ENCODE measurements at regions not wholly inside any gene's neighbourhood (a gene's known extent, or its start where the extent isn't known, plus 50 kb on each side); places are given as distances from the start of the nearest gene placed in this dataset.

DNA sequence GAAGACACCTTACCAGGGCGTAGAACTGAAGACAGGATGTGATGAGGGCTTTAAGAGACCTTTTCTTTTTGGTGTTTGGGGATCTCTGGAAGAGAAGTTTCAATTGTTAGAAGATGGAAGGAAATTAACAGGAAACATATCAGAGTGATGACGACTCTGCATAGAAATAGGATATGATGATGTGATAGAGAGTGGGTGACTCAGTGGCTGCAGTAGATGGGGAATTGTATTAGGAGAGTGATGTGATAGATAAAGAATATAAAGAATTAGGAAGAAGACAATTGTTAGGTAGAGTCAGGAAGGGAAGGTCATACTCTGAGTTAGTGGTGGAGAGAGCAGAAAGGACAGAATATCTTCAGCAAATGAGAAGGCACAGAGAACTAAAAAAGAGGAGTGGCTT is 593.9 kb downstream of the NYAP2 start:
- peak; percentile 47 for DNase-seq (ENCODE audit: low spot score)

GRCh38 chr2:225989809-225990208 is 590.3 kb downstream of the NYAP2 start:
- DNase-seq (ENCODE audit: low spot score): no peak

DNA sequence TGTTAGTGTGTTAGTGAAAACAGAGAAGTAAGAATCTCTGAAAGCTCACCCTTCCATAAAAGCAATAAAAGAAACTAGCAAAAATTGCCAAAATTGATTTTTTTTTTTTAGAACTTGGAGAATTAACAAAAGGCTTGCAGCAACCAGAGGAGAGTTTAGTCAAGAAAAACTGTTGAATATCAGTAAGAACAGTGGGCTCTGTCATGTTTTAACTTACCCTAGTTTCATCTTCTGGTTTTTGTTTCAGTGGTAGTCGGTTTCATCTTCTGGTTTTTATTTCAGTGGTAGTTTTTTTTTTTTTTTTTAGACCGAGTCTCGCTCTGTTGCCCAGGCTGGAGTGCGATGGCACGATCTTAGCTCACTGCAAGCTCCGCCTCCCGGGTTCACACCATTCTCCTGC is 580.9 kb downstream of the NYAP2 start:
- DNase-seq (ENCODE audit: low spot score): no peak

DNA sequence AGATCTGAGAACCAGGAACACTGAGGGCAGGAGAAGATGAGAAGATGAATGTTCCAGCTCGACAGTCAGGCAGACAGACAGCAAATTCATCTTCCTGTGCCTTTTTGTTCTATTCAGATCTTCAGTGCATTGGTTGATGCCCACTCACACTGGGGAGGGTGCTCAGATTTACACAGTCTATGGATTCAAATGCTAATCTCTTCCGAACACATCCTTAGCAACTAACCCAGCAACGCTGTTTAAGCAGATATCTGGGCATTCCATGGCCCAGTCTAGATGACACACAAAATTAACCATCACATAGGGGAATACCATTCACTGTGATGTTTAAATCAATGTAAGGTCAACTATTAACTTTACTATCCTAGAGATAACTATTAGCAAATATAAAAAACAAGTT is 571.9 kb downstream of the NYAP2 start:
- no peak for DNase-seq (ENCODE audit: low spot score)

GRCh38 chr2:225948903-225949302 is 549.4 kb downstream of the NYAP2 start:
- no peak for DNase-seq (ENCODE audit: low spot score)

DNA sequence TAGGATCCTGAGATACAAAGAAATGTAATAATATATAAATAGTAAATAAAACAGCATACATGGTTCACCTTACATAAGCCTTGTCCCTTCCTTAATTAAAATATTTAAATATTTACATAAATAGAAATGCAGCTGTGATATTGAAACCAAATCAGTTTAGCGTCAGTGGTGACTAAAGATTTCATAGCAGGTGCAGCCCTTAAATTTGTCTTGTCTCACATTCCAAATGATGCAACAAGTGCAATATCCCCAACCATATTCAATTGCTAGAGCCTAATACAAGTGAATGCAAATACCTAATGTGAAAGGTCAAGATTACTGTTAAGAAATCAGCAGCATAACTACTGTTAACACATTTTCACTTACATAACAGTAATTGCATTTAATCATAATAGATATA is 539.5 kb downstream of the NYAP2 start:
- DNase-seq (ENCODE audit: low spot score): no peak

DNA sequence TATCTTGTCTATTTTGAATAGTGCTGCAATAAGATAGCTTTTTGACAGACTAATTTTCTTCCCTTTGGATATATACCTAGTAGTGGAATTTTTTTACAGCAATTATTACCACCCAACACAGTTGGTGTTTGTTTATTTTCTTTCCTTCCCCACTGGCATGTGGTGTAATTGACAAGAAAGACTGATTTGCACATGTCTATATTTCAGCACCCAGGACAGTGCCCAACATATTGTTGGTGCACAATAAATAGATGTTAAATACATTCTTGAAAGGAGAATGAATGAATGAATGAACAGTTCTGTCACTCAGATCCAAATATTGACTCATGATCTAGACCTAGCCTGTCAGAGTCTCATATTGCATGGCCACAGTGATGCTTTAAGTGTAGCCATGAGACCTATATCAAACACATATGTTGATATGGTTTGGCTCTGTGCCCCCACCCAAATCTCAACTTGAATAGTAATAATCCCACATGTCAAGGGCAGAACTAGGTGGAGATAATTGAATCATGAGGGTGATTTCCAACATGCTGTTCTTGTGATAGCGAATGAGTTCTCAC is 538.2 kb downstream of the NYAP2 start:
- peak; percentile 6 for DNase-seq (ENCODE audit: low spot score)

GRCh38 chr2:225932811-225933413 is 533.4 kb downstream of the NYAP2 start:
- no peak for DNase-seq (ENCODE audit: low spot score)

- DNase-seq (ENCODE audit: low spot score): no peak
Observed at GRCh38 chr2:225930687-225931086, 531.2 kb downstream of the NYAP2 start.

DNA sequence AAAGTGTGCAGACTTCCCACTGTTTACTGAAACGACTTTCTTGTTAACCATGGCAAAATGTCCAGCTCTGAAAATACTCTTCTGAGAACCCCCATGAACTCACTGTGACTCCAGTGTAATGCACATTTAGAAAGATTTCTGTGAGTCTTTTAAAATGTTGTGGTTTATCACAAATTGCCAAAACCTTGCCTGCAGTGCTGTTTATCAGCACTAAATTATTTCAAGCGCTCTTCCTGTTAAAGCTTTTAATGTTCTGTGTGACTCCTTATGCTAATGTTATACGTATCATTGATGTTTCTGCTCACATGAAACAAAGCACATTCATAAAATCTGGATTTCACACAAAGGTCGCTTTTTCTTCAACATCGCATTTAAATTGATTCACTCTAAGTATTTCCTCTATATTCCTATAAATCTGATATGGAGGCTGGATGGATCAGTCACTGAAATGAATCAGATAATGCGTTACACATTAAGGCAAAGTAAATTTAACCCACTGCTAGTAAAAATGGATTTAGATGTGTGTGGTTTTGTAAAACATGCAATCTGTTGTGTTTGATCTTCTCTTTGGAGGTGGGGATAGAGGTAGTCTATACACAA is 521.2 kb downstream of the NYAP2 start:
- DNase-seq (ENCODE audit: low spot score): no peak

DNA sequence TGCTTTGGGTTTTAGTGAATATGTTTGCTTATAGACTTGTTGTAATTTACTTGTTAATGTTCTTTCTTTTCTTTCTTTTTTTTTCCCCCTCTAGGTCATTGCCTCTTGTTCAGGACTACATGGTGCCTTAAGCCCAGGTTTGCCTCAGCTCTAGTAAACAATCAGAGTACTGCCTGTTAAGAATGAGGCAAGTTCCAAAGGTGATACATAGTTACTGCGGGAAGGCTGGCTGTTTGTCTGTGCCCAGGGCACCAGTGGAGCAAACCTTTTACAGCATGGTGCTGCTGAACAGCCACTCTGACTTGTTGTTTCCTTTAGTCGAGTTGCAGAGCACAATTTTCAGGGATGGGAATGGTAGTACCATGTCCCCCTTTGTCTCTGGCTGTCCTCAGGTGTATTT is 517.2 kb downstream of the NYAP2 start:
- DNase-seq (ENCODE audit: low spot score): no peak

DNA sequence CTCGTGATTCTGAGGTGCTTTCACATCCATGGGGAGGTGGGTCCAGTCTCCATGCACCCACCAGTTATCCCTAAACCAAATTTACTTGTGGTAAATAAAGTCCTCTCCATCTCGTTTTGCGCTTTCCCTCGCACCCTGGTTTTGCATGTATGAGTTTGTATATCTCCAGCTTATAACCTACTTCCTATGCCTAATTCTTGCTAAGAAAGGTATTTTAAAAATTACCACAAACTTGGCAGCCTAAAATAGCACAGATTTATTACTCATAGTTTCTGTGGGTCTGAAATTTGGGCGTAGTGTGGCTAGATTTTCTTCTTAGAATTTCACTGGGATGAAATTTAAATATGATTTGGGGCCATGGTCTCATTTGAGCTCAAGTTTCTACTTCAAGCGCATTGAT is 511.5 kb downstream of the NYAP2 start:
- DNase-seq (ENCODE audit: low spot score): no peak

DNA sequence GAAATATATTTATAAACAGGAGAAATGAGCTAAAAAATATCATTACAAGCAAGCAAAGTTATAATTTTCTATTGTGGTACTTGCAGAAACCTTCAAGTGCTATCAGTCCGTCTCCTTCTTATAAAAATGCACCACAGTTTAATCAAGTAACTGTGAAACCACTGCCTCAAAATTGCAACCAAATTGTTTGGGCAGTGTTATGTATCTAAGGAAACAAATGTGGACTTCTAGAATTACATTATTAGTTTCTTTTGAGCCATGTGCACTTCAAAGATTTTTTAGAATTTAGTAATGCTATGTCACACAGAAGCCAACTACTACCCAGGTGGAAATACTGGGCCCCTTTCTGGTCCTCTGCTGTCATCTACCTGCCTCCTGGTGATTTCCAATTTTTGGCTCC is 495.6 kb downstream of the NYAP2 start:
- DNase-seq (ENCODE audit: low spot score): no peak

DNA sequence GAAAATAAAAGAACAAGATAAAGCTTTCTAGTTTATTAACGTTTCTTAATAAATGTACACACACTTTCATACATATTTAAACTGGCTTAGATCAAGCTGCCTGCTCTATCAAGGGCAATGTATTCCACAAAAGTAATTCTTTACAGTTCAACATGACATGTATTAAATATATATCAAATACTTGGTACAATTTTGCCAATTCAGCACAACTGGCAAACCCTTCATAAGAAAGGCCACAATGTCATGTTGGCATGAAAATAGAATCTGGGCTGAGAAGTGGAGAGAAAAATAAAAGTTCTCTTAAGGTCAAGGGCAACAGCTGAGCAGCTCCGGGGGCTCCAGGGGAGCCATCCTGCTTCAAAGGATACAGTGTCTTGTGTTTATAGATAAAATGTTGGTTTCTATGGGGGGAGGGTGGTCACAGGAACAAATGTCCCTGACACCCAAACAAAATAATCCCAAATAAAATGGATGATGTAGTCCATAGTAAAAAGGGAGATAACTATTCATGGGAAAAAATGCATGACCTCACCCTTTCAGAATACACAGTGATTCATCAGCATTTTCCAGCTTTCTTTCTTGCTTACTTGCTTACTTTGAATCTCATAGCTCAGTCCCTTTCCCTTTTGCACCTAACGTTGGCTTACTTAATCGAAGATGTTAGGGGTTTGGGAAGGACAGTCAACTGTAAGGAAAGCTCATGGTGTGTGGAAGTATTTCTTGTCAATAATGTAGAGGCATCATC is 494.9 kb downstream of the NYAP2 start:
- peak; percentile 62 for DNase-seq (ENCODE audit: low spot score)

- DNase-seq (ENCODE audit: low spot score): no peak
Observed at GRCh38 chr2:225893151-225893550, 493.6 kb downstream of the NYAP2 start.

- no peak for DNase-seq (ENCODE audit: low spot score)
Observed at GRCh38 chr2:225891771-225892170, 492.3 kb downstream of the NYAP2 start.

DNA sequence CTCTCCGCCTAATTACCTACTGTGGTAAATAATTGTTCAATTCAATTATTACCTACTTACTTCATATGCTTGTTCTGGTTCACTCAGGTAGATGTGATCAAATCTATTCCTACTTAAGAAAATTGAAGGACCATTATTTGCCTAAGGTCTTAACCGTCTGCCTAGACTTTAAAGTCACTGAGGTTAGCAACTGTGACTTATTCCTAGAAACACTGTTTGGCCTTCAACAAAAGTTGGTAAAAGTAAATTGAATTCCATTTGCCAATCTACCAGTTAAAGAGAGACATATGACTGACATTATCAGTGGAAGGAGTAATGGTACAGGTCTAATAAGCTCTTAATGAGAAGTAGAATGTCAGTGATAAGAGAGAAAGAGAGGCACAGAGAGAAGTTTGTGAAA is 491.5 kb downstream of the NYAP2 start:
- DNase-seq (ENCODE audit: low spot score): no peak

DNA sequence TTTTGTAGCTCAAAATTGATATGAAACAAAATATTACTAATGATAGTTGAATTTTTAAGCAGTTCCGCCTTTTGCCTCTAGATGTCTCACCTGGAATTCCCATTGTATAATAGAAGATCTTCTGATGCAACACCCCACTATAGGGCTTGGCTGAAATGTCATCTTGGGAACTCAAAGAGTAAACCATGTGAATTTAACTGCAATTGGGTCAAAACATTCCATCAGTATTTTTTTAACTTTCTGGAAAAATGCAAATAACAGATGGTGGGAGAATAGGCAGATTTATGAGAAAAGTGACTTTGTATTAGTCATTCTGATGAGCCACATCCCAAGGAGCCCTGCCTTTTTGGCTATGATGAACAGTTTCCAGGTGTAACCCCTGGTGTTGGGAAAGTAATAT is 489.9 kb downstream of the NYAP2 start:
- DNase-seq (ENCODE audit: low spot score): peak; percentile 78

DNA sequence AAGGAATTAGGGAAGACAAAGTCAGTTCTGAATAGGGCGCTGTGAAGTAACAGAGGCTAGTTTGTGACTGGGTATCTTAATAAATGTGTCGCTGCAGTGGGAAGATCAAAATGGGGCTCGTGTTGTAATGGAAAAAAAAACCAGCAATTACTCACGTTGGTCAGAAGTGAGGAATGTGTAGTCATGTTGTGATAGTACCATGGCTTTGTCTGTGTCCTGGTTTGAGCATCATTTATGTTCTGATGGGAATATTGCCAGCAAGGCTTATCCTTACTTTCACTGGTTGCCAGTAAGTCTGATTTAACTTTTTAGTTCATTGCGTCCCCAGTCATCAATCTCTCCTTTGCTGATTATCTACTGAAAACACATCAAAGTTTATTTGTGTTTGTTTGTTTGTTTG is 467.6 kb downstream of the NYAP2 start:
- peak; percentile 27 for DNase-seq (ENCODE audit: low spot score)

GRCh38 chr2:225865468-225865867 is 466.0 kb downstream of the NYAP2 start:
- DNase-seq (ENCODE audit: low spot score): no peak

DNA sequence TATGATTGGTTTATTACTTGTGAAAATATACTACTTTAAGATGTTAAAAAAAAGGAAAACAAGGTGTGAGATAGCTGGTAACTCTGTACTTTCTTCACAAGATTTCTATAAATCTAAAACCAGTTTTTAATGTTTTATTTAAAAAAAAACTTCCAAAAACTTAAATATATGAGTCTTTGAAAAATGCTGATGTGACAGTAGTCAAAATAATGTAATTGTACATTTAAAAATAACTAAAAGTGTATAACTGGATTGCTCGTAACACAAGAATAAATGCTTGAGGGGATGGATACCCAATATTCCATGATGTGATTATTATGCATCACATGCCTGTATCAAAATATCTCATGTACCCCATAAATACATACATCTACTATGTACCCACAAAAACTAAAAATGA is 464.9 kb downstream of the NYAP2 start:
- DNase-seq (ENCODE audit: low spot score): no peak

DNA sequence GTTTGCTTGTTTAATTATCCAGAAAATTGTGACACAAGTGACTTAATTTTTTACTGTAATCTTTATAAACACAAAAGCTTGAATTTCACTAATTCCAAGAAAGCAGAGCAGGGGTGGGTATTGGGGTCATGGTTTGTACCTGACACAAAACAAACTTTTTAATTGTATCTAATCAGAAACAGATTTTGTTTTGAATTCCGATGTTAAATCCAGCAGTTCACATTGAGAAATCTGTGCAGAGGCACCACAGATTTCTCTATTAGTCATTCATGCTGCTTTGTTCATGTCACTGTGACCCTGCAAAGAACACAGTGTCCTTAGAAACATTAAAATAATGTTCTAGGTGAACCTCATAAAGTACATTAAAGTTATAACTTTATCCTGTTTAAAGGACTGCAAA is 443.4 kb downstream of the NYAP2 start:
- DNase-seq (ENCODE audit: low spot score): no peak

DNA sequence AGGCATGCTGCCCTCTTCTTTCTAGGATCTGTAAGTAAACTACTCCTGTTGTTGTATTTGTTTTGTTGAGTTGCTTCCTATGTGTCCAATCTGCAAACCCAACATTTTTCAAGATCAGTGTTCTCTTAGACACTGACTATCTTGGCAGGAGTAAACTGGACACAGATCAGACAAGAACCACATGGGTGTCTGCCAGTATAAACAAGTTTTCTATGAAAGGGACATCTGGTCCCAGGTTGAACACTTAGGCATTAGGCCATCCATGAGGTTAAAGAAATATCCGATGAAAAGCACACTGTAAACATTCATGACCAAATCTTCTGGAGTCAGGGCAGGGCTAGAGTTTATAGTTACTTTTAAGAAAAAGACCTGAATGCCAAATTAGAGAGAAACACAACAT is 441.8 kb downstream of the NYAP2 start:
- DNase-seq (ENCODE audit: low spot score): no peak
